HCT116 (cell line): ENCODE measurements at regions not wholly inside any gene's neighbourhood (a gene's known extent, or its start where the extent isn't known, plus 50 kb on each side); places are given as distances from the start of the nearest gene placed in this dataset.

Experiments used
- ATAC-seq: fragments of 200-7000 bp; cut with Tn5 transposase; 2 replicates; pipeline ENCODE4 v1.9.1; 2020; ENCODE audit warnings: mild to moderate bottlenecking, moderate library complexity
- BruUV-seq: library from RNA; stranded (reverse); fragments of 400-500 nt; replicated peaks from 2 replicates; lab custom pipeline; 2021; lab: Mats Ljungman, UMichigan
- CTCF ChIA-PET: fragments of 300-600 bp; sonication (Branson Sonifier 250); formaldehyde crosslinking; loops from one replicate; lab custom pipeline; 2021; ENCODE audit warnings: antibody characterized with exemption; lab: Charles Lee
- POLR2A ChIA-PET: fragments of 300-600, 350-600 bp; sonication (Branson Sonifier 250); formaldehyde crosslinking; loops from one replicate; lab custom pipeline; 2021; ENCODE audit warnings: antibody characterized with exemption; lab: Charles Lee
- RAD21 ChIA-PET, 2 experiments: fragments of 300-600 bp; sonication (Branson Sonifier 250); formaldehyde crosslinking; loops; one replicate each; lab custom pipeline; 2023; ENCODE audit warnings: low total read pairs in 2 of 2; ENCODE audit not compliant: uncharacterized antibody in 2 of 2, unreplicated experiment in 2 of 2, low non-redundant PET in 1 of 2; lab: Charles Lee
- DNase-seq: peaks from one replicate; pipeline ENCODE4 v3.0.0-alpha.2; 2010; ENCODE audit warnings: low read depth, low spot score
- H2AFZ ChIP-seq: fragments of 200-600 bp; shearing (Covaris generic), sonication (generic); 2 replicates; pipeline ENCODE4 v1.6.1; 2017; ENCODE audit warnings: low read depth, mixed run types, mixed read lengths, antibody characterized with exemption, low read length; ENCODE audit not compliant: poor library complexity, severe bottlenecking
- H3K27ac ChIP-seq: 2 replicates; pipeline ENCODE4 v1.5.1; 2012; ENCODE audit warnings: low read depth, low read length
- H3K27me3 ChIP-seq: fragments of 200-600 bp; sonication (generic); 2 replicates; pipeline ENCODE4 v1.6.1; 2016; ENCODE audit warnings: mixed run types, low read length, mixed read lengths; ENCODE audit not compliant: insufficient read depth
- H3K36me3 ChIP-seq, 2 experiments: fragments of 200-500 bp in 1 of 2; fragments of 200-600 bp in 1 of 2; sonication (Bioruptor generic) in 1 of 2; sonication (generic) in 1 of 2; 2 replicates each; pipeline versions ENCODE4 v1.5.1 to v1.6.1; 2014 to 2016; ENCODE audit warnings: low read length in 2 of 2, inconsistent platforms in 1 of 2, mixed read lengths in 1 of 2, mixed run types in 1 of 2; ENCODE audit not compliant: insufficient read depth in 2 of 2, control insufficient read depth in 1 of 2
- H3K4me1 ChIP-seq, 2 experiments: fragments of 200-600 bp in 1 of 2; sonication (generic) in 1 of 2; 2 replicates each; pipeline versions ENCODE4 v1.5.1 to v1.6.1; 2012 to 2017; ENCODE audit warnings: low read length in 2 of 2, inconsistent platforms in 1 of 2, mild to moderate bottlenecking in 1 of 2, mixed read lengths in 1 of 2, mixed run types in 1 of 2, moderate library complexity in 1 of 2; ENCODE audit not compliant: insufficient read depth in 2 of 2, control insufficient read depth in 1 of 2
- H3K4me2 ChIP-seq: fragments of 200-600 bp; sonication (generic); 2 replicates; pipeline ENCODE4 v1.6.1; 2017; ENCODE audit warnings: mixed run types, low read length, mixed read lengths
- H3K4me3 ChIP-seq, 2 experiments: fragments of 200-600 bp in 1 of 2; sonication (generic) in 1 of 2; replicated peaks in 1 of 2; 2 replicates each; pipeline ENCODE4 v1.5.1; 2011 to 2016; ENCODE audit warnings: low read length in 2 of 2, control low read depth in 1 of 2, low read depth in 1 of 2, mild to moderate bottlenecking in 1 of 2, mixed read lengths in 1 of 2, mixed run types in 1 of 2
- H3K79me2 ChIP-seq: fragments of 200-600 bp; sonication (generic); 2 replicates; pipeline ENCODE4 v1.6.1; 2017; ENCODE audit warnings: mild to moderate bottlenecking, mixed run types, low read length, moderate library complexity, mixed read lengths; ENCODE audit not compliant: insufficient read depth
- H3K9ac ChIP-seq: fragments of 200-600 bp; sonication (generic); 2 replicates; pipeline ENCODE4 v1.6.1; 2016; ENCODE audit warnings: low read length, mixed read lengths
- H3K9me2 ChIP-seq: fragments of 200-600 bp; sonication (generic), shearing (Covaris generic); 2 replicates; pipeline ENCODE4 v1.6.1; 2017; ENCODE audit warnings: mixed run types, mild to moderate bottlenecking, moderate library complexity; ENCODE audit not compliant: insufficient read depth
- H3K9me3 ChIP-seq, 2 experiments: fragments of 200-500 bp in 1 of 2; fragments of 200-600 bp in 1 of 2; sonication (Bioruptor generic) in 1 of 2; sonication (generic) in 1 of 2; 2 replicates each; pipeline ENCODE4 v1.6.1; 2014 to 2017; ENCODE audit warnings: low read length in 2 of 2, mixed read lengths in 2 of 2, inconsistent platforms in 1 of 2, low read depth in 1 of 2, mild to moderate bottlenecking in 1 of 2, mixed run types in 1 of 2, moderate library complexity in 1 of 2; ENCODE audit not compliant: control insufficient read depth in 1 of 2, insufficient read depth in 1 of 2
- H4K20me1 ChIP-seq: fragments of 200-600 bp; sonication (generic), shearing (Covaris generic); 2 replicates; pipeline ENCODE4 v1.6.1; 2017; ENCODE audit warnings: mixed run types, mild to moderate bottlenecking, moderate library complexity; ENCODE audit not compliant: insufficient read depth
- CBX3 ChIP-seq: IDR thresholded peaks from 2 replicates; pipeline ENCODE4 v1.6.1; 2012; ENCODE audit warnings: low read depth
- CEBPB ChIP-seq: IDR thresholded peaks from 2 replicates; pipeline ENCODE4 v1.6.1; 2012; ENCODE audit warnings: low read depth
- CTCF ChIP-seq, 3 experiments: fragments of 200-600 bp in 1 of 3; sonication (generic) in 1 of 3; IDR thresholded peaks in 2 of 3; conservative IDR thresholded peaks in 1 of 3; 2 replicates each; pipeline ENCODE4 v1.5.1; 2012 to 2017; ENCODE audit warnings: low read depth in 2 of 3, low read length in 2 of 3, antibody characterized with exemption in 1 of 3, borderline replicate concordance in 1 of 3, control low read depth in 1 of 3, mild to moderate bottlenecking in 1 of 3, mixed read lengths in 1 of 3, mixed run types in 1 of 3, moderate library complexity in 1 of 3; ENCODE audit not compliant: insufficient read depth in 1 of 3
- ELF1 ChIP-seq: IDR thresholded peaks from 2 replicates; pipeline ENCODE4 v1.6.1; 2012; ENCODE audit warnings: low read depth, borderline replicate concordance
- EZH2 ChIP-seq: fragments of 200-600 bp; sonication (generic); IDR thresholded peaks from 2 replicates; pipeline ENCODE4 v1.6.1; 2017; ENCODE audit warnings: antibody characterized with exemption, mixed run types
- EZH2phosphoT487 ChIP-seq: fragments of 200-600 bp; IDR thresholded peaks from 2 replicates; pipeline ENCODE4 v1.6.1; 2018; ENCODE audit warnings: antibody characterized with exemption, borderline replicate concordance
- JUND ChIP-seq: IDR thresholded peaks from 2 replicates; pipeline ENCODE4 v1.6.1; 2012
- MAX ChIP-seq: IDR thresholded peaks from 2 replicates; pipeline ENCODE4 v1.6.1; 2012
- POLR2A ChIP-seq: IDR thresholded peaks from 2 replicates; pipeline ENCODE4 v1.7.0; 2011; ENCODE audit warnings: borderline replicate concordance; ENCODE audit not compliant: insufficient read depth, insufficient read length; ENCODE audit errors: extremely low read depth
- POLR2AphosphoS5 ChIP-seq: IDR thresholded peaks from 2 replicates; pipeline ENCODE4 v1.6.1; 2011; ENCODE audit warnings: mild to moderate bottlenecking, low read depth, low read length, moderate library complexity
- RAD21 ChIP-seq: IDR thresholded peaks from 2 replicates; pipeline ENCODE4 v1.6.1; 2012; ENCODE audit warnings: low read depth, mild to moderate bottlenecking
- REST ChIP-seq: IDR thresholded peaks from 2 replicates; pipeline ENCODE4 v1.6.1; 2012; ENCODE audit warnings: low read depth
- SIN3A ChIP-seq: IDR thresholded peaks from 2 replicates; pipeline ENCODE4 v1.6.1; 2012; ENCODE audit warnings: low read depth
- SP1 ChIP-seq: IDR thresholded peaks from 2 replicates; pipeline ENCODE4 v1.6.1; 2012; ENCODE audit warnings: low read depth
- SRF ChIP-seq: IDR thresholded peaks from 2 replicates; pipeline ENCODE4 v1.6.1; 2012; ENCODE audit warnings: low read depth
- TCF7L2 ChIP-seq: IDR thresholded peaks from 2 replicates; pipeline ENCODE4 v1.7.0; 2011; ENCODE audit warnings: borderline replicate concordance, inconsistent platforms; ENCODE audit not compliant: insufficient read depth, insufficient read length; ENCODE audit errors: extremely low read depth
- ZBTB33 ChIP-seq: IDR thresholded peaks from 2 replicates; pipeline ENCODE4 v1.6.1; 2011; ENCODE audit warnings: mild to moderate bottlenecking, low read length, moderate library complexity; ENCODE audit not compliant: insufficient replicate concordance; ENCODE audit errors: extremely low read depth
- ZNF274 ChIP-seq: fragments of 200-500 bp; sonication (Bioruptor generic); IDR thresholded peaks from 2 replicates; pipeline ENCODE4 v1.6.1; 2014; ENCODE audit warnings: mild to moderate bottlenecking, low read depth, low read length, inconsistent platforms
- intact Hi-C: fragments of 100-400 bp; cut with micrococcal nuclease; formaldehyde crosslinking; loops from 2 replicates; pipeline ENCODE4 v1.10.0; 2022

GRCh38 chr18:33854086-33854826 lies 276.2 kb downstream of the ASXL3 start:
- Histone ChIP-seq H3K27ac (no peak overlapping the region), H2AFZ (no peak overlapping the region), H3K79me2 (no peaks in the 10 kb centered on the region), H4K20me1 (no peaks in the 10 kb centered on the region), H3K4me3 (no peak overlapping the region), H3K4me2 (no peak overlapping the region), H3K9me3 (peaks cover 16 to 26% of the 10 kb centered on the region in 2 experiments; a peak in 3 of 4 replicates), H3K27me3 (no peaks in the 10 kb centered on the region), H3K4me1 (no peaks in the 10 kb centered on the region), H3K9ac (no peak overlapping the region), H3K9me2 (no peaks in the 10 kb centered on the region), H3K36me3 (no peaks in the 10 kb centered on the region)
- POLR2A ChIA-PET: no interaction called here
- ATAC-seq: no peak
- RAD21 ChIA-PET: no interaction called here
- CTCF ChIA-PET: no interaction called here
- no peak for TF ChIP-seq RAD21
- no peak for TF ChIP-seq MAX
- no peak for TF ChIP-seq EZH2phosphoT487
- no peak for TF ChIP-seq CBX3
- no peak for TF ChIP-seq CTCF (IDR thresholded peaks at IDR 0.05 in 2 of 3, conservative IDR thresholded peaks at IDR 0.05 in 1 of 3; ENCODE audit: borderline replicate concordance in 1 of 3, insufficient read depth in 1 of 3, low read depth in 2 of 3, low read length in 2 of 3)
- no peak for TF ChIP-seq POLR2A
- TF ChIP-seq SP1: no peak
- TF ChIP-seq SIN3A: no peak
- TF ChIP-seq EZH2: no peak
- no peak for TF ChIP-seq REST
- no peak for TF ChIP-seq POLR2AphosphoS5
- TF ChIP-seq JUND: no peak
- no peak for TF ChIP-seq TCF7L2
- TF ChIP-seq SRF: no peak
- no peak for TF ChIP-seq ZBTB33
- TF ChIP-seq CEBPB: no peak
- no peak for TF ChIP-seq ZNF274
- TF ChIP-seq ELF1: no peak
- intact Hi-C loops: no loop called here
- BruUV-seq: no TSS peak
- no peak for DNase-seq
